MM.1S (cell line): ENCODE measurements at regions not wholly inside any gene's neighbourhood (a gene's known extent, or its start where the extent isn't known, plus 50 kb on each side); places are given as distances from the start of the nearest gene placed in this dataset.

Source experiments
- DNase-seq: peaks from one replicate; pipeline ENCODE4 v3.0.0-alpha.2; 2015
- H2AFZ ChIP-seq: fragments of 300-600 bp; sonication (generic); 2 replicates; pipeline ENCODE4 v1.6.0; 2016; ENCODE audit warnings: antibody characterized with exemption, low read length
- H3F3A ChIP-seq: fragments of 300-600 bp; sonication (generic); 2 replicates; pipeline ENCODE4 v1.6.1; 2016; ENCODE audit warnings: mild to moderate bottlenecking, antibody characterized with exemption, low read length, moderate library complexity, mixed read lengths; ENCODE audit not compliant: insufficient read depth
- H3K27ac ChIP-seq: fragments of 300-600 bp; sonication (generic); 2 replicates; pipeline ENCODE4 v1.5.1; 2016; ENCODE audit warnings: mild to moderate bottlenecking, low read length
- H3K27me3 ChIP-seq: fragments of 300-600 bp; sonication (generic); replicated peaks from 2 replicates; pipeline ENCODE4 v1.6.0; 2016; ENCODE audit warnings: low read length; ENCODE audit not compliant: insufficient read depth
- H3K36me3 ChIP-seq: fragments of 300-600 bp; sonication (generic); replicated peaks from 2 replicates; pipeline ENCODE4 v1.6.1; 2016; ENCODE audit warnings: mild to moderate bottlenecking, low read length, mixed read lengths; ENCODE audit not compliant: insufficient read depth
- H3K4me1 ChIP-seq: fragments of 300-600 bp; sonication (generic); 2 replicates; pipeline ENCODE4 v1.6.1; 2016; ENCODE audit warnings: low read length, mixed read lengths
- H3K4me2 ChIP-seq: fragments of 300-600 bp; sonication (generic); 2 replicates; pipeline ENCODE4 v1.6.0; 2016; ENCODE audit warnings: low read depth, low read length
- H3K4me3 ChIP-seq: fragments of 300-600 bp; sonication (generic); 2 replicates; pipeline ENCODE4 v1.5.1; 2016; ENCODE audit warnings: low read length, mixed read lengths
- H3K79me2 ChIP-seq: fragments of 300-600 bp; sonication (generic); 2 replicates; pipeline ENCODE4 v1.6.1; 2016; ENCODE audit warnings: mixed run types, low read length, mixed read lengths
- H3K9ac ChIP-seq: fragments of 300-600 bp; sonication (generic); 2 replicates; pipeline ENCODE4 v1.6.1; 2016; ENCODE audit warnings: low read length, mixed read lengths
- H3K9me2 ChIP-seq: fragments of 300-600 bp; sonication (generic); replicated peaks from 2 replicates; pipeline ENCODE4 v1.6.1; 2016; ENCODE audit warnings: mild to moderate bottlenecking, low read length, mixed read lengths; ENCODE audit not compliant: insufficient read depth
- H3K9me3 ChIP-seq: fragments of 300-600 bp; sonication (generic); replicated peaks from 2 replicates; pipeline ENCODE4 v1.6.1; 2016; ENCODE audit warnings: mild to moderate bottlenecking, low read length, mixed read lengths; ENCODE audit not compliant: insufficient read depth
- H4K20me1 ChIP-seq: fragments of 300-600 bp; sonication (generic); 2 replicates; pipeline ENCODE4 v1.6.1; 2016; ENCODE audit warnings: mild to moderate bottlenecking, low read length, moderate library complexity, mixed read lengths; ENCODE audit not compliant: insufficient read depth
- EZH2 ChIP-seq: fragments of 300-600 bp; sonication (generic); optimal IDR thresholded peaks from 2 replicates; pipeline ENCODE3; 2017; ENCODE audit warnings: low read depth, mild to moderate bottlenecking, antibody characterized with exemption, low read length, mixed read lengths
- EZH2phosphoT487 ChIP-seq: fragments of 300-600 bp; sonication (generic); IDR thresholded peaks from 2 replicates; pipeline ENCODE4 v1.6.1; 2018; ENCODE audit warnings: antibody characterized with exemption, low read length
- TF ChIP-seq, protein P1 (sequence below): fragments of 300-600 bp; sonication (generic); IDR thresholded peaks from 2 replicates; pipeline ENCODE4 v1.5.1; 2016; ENCODE audit warnings: antibody characterized with exemption, low read length, mixed read lengths

DNA sequence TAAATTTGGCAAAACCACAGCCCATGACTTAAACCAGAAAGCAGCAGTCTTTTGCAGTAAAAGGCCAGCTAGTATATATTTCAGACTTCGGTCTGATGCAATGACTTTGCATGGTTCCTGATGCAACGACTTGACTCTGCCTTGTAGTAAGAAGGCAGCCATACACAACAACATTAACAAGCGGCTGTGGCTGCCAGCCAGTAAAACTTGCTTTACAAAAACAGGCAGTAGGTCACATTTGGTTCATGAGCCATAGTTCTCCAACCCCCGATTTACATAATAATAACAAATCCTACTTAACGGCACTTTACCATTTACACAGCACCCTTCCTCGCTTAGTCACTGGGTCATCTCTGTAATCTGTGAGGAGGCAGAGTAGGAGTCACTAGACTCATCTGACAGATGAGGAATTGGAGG, 410.3 kb downstream of the LRATD1 start:
- H3K9me2 ChIP-seq: no peaks in the 10 kb centered on the region
- no peak overlapping the region for H3K4me3 ChIP-seq
- no peaks in the 10 kb centered on the region for H4K20me1 ChIP-seq
- no peaks in the 10 kb centered on the region for H3K79me2 ChIP-seq
- no peak overlapping the region for H2AFZ ChIP-seq
- no peak for TF ChIP-seq EZH2phosphoT487
- TF ChIP-seq EZH2: no peak
- TF ChIP-seq, protein P1, sequence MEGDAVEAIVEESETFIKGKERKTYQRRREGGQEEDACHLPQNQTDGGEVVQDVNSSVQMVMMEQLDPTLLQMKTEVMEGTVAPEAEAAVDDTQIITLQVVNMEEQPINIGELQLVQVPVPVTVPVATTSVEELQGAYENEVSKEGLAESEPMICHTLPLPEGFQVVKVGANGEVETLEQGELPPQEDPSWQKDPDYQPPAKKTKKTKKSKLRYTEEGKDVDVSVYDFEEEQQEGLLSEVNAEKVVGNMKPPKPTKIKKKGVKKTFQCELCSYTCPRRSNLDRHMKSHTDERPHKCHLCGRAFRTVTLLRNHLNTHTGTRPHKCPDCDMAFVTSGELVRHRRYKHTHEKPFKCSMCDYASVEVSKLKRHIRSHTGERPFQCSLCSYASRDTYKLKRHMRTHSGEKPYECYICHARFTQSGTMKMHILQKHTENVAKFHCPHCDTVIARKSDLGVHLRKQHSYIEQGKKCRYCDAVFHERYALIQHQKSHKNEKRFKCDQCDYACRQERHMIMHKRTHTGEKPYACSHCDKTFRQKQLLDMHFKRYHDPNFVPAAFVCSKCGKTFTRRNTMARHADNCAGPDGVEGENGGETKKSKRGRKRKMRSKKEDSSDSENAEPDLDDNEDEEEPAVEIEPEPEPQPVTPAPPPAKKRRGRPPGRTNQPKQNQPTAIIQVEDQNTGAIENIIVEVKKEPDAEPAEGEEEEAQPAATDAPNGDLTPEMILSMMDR: no peak
- H3K9ac ChIP-seq: no peak overlapping the region
- H3K9me3 ChIP-seq: no peaks in the 10 kb centered on the region
- no peaks in the 10 kb centered on the region for H3K36me3 ChIP-seq
- H3K4me1 ChIP-seq: no peaks in the 10 kb centered on the region
- H3K4me2 ChIP-seq: no peak overlapping the region
- no peaks in the 10 kb centered on the region for H3K27me3 ChIP-seq
- no peak for DNase-seq
- H3K27ac ChIP-seq: no peak overlapping the region
- no peaks in the 10 kb centered on the region for H3F3A ChIP-seq

DNA sequence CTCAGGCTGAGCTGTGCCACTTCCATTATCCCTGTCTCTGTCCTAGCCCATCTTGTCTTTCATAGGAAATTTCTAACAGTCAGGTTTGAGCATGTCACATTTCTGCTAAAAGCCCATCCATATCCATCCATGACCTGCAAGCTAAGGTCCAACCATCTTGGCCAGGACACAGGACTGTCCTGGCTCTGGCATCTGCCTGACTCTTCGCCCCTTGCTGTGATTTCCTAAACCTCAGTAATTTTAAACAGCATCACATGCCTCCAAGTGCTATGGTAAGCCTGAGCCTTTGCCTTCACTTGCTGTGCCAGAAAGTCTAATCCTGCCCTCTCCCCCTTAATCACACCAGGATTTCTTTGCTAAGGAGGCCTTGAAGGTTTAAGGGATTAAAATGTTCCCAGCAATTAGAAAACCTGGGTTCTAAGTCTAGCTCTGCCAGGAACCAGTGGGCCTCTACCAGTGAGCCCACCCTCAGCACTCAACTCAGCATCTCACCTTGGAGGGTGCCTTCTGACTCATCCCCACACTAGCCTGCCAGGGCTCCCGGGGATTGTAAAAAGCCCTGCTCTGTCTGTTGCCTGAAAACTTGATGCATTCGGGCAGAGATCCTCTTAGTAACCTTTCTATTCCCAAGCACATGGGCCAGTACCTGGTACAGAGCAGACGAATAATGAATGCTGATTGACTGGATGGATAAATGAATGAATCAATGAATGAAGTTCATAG, 411.0 kb downstream of the LRATD1 start:
- Histone ChIP-seq H3K9ac (no peak overlapping the region), H3K27ac (no peak overlapping the region), H3K36me3 (no peaks in the 10 kb centered on the region), H3K9me3 (no peaks in the 10 kb centered on the region), H3K27me3 (no peaks in the 10 kb centered on the region), H3K4me1 (no peaks in the 10 kb centered on the region), H4K20me1 (no peaks in the 10 kb centered on the region), H3K79me2 (no peaks in the 10 kb centered on the region), H3K4me3 (no peak overlapping the region), H3K9me2 (no peaks in the 10 kb centered on the region), H3F3A (no peaks in the 10 kb centered on the region), H2AFZ (no peak overlapping the region), H3K4me2 (no peak overlapping the region)
- DNase-seq: no peak
- no peak for TF ChIP-seq EZH2
- no peak for TF ChIP-seq EZH2phosphoT487
- TF ChIP-seq, protein P1: no peak

DNA sequence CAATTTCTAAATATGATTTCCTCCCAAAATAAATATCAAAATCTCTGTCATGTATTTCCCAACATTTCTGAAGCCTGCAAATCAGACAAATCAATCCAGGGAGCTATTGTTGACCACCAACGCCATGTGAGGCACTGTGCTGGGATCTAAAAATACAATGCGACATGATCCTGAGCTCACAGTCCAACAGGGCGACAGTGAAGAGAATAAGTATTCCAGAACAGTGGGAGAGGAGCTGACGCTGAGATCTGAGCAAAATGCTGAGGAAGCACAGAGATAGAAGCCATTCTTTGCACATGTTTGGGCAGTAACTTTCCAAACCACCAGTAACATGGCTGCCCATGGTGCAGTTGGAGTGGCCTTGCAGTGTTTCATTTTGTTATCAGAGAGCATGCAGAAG, 412.5 kb downstream of the LRATD1 start:
- Histone ChIP-seq H3K4me3 (no peak overlapping the region), H2AFZ (no peak overlapping the region), H3K27me3 (no peaks in the 10 kb centered on the region), H3K9me3 (no peaks in the 10 kb centered on the region), H3K27ac (no peak overlapping the region), H3K9ac (no peak overlapping the region), H3K36me3 (no peaks in the 10 kb centered on the region), H3F3A (no peaks in the 10 kb centered on the region), H3K4me1 (no peaks in the 10 kb centered on the region), H3K9me2 (no peaks in the 10 kb centered on the region), H4K20me1 (no peaks in the 10 kb centered on the region), H3K4me2 (no peak overlapping the region), H3K79me2 (no peaks in the 10 kb centered on the region)
- TF ChIP-seq, protein P1: no peak
- no peak for TF ChIP-seq EZH2
- TF ChIP-seq EZH2phosphoT487: no peak
- no peak for DNase-seq
